BE2C (cell line): ENCODE measurements at regions not wholly inside any gene's neighbourhood (a gene's known extent, or its start where the extent isn't known, plus 50 kb on each side); places are given as distances from the start of the nearest gene placed in this dataset.

ENCODE experiments used
- DNase-seq: peaks from one replicate; pipeline ENCODE4 v3.0.0-alpha.2; 2020
- H3K27me3 ChIP-seq: fragments of 250-450 bp; sonication (Bioruptor Pico); 2 replicates; pipeline ENCODE4 v1.5.1; 2020; ENCODE audit warnings: mild to moderate bottlenecking
- H3K36me3 ChIP-seq: fragments of 250-450 bp; sonication (Bioruptor Pico); 2 replicates; pipeline ENCODE4 v1.5.1; 2020; ENCODE audit warnings: mild to moderate bottlenecking
- H3K4me1 ChIP-seq: fragments of 250-450 bp; sonication (Bioruptor Pico); 2 replicates; pipeline ENCODE4 v1.5.1; 2020
- H3K4me3 ChIP-seq: 2 replicates; pipeline ENCODE4 v1.5.1; 2011; ENCODE audit warnings: low read depth, low read length
- H3K9me3 ChIP-seq: fragments of 250-450 bp; sonication (Bioruptor Pico); 2 replicates; pipeline ENCODE4 v1.5.1; 2020
- TF ChIP-seq, protein P1 (sequence below): IDR thresholded peaks from 2 replicates; pipeline ENCODE4 v1.5.1; 2012; ENCODE audit warnings: mild to moderate bottlenecking, low read depth, low read length

DNA sequence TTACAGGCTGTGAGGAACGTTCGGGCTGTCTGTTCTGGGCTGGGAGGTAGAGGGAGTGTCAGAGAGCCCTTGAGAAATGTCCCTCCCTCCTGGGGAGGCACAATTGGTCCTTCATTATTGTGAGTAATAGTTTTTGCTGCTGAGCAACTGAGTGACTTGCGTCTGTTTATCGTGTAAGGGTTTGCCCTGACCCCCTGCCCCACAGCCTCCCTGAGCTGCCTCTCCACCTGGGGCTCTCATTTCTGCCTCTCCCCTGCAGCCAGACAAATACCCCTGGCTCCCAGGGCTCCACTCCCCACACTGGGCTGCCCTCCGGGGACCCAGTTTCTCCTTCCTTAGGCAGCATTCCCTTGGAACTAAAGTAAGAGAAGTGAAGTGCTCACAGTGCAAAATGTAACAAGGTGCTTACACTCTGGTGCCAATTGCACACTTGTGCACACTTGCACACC, 174.9 kb upstream of the MVB12B start:
- TF ChIP-seq, protein P1, sequence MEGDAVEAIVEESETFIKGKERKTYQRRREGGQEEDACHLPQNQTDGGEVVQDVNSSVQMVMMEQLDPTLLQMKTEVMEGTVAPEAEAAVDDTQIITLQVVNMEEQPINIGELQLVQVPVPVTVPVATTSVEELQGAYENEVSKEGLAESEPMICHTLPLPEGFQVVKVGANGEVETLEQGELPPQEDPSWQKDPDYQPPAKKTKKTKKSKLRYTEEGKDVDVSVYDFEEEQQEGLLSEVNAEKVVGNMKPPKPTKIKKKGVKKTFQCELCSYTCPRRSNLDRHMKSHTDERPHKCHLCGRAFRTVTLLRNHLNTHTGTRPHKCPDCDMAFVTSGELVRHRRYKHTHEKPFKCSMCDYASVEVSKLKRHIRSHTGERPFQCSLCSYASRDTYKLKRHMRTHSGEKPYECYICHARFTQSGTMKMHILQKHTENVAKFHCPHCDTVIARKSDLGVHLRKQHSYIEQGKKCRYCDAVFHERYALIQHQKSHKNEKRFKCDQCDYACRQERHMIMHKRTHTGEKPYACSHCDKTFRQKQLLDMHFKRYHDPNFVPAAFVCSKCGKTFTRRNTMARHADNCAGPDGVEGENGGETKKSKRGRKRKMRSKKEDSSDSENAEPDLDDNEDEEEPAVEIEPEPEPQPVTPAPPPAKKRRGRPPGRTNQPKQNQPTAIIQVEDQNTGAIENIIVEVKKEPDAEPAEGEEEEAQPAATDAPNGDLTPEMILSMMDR: no peak
- Histone ChIP-seq H3K4me3 (peak overlapping the region; percentile 32), H3K4me1 (peaks cover 18% of the 10 kb centered on the region), H3K36me3 (no peaks in the 10 kb centered on the region), H3K9me3 (no peaks in the 10 kb centered on the region), H3K27me3 (no peaks in the 10 kb centered on the region)
- DNase-seq: no peak

GRCh38 chr9:126152622-126153362, 173.8 kb upstream of the MVB12B start:
- H3K4me3 ChIP-seq: no peak overlapping the region
- H3K9me3 ChIP-seq: no peaks in the 10 kb centered on the region
- no peak for DNase-seq
- TF ChIP-seq, protein P1: no peak
- no peaks in the 10 kb centered on the region for H3K36me3 ChIP-seq
- H3K27me3 ChIP-seq: no peaks in the 10 kb centered on the region
- H3K4me1 ChIP-seq: peaks cover 18% of the 10 kb centered on the region

DNA sequence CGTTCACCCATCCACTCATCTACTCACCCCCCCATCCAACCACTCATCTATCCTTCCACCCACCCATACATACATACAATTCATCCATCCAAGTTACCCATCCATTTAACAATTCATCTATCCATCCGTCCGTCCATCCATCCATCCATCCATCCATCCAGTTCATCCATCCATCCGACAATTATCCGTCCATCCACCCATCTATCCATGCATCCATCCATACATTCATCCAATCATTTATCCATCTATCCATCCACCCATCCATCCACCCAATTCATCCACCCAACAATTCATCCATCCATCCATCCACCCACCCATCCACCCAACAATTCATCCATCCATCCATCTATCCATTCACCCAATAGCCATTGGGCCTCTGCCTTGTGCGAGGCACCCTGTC, 173.2 kb upstream of the MVB12B start:
- Histone ChIP-seq H3K36me3 (no peaks in the 10 kb centered on the region), H3K27me3 (no peaks in the 10 kb centered on the region), H3K9me3 (no peaks in the 10 kb centered on the region), H3K4me3 (no peak overlapping the region), H3K4me1 (peaks cover 18% of the 10 kb centered on the region)
- TF ChIP-seq, protein P1: no peak
- no peak for DNase-seq

DNA sequence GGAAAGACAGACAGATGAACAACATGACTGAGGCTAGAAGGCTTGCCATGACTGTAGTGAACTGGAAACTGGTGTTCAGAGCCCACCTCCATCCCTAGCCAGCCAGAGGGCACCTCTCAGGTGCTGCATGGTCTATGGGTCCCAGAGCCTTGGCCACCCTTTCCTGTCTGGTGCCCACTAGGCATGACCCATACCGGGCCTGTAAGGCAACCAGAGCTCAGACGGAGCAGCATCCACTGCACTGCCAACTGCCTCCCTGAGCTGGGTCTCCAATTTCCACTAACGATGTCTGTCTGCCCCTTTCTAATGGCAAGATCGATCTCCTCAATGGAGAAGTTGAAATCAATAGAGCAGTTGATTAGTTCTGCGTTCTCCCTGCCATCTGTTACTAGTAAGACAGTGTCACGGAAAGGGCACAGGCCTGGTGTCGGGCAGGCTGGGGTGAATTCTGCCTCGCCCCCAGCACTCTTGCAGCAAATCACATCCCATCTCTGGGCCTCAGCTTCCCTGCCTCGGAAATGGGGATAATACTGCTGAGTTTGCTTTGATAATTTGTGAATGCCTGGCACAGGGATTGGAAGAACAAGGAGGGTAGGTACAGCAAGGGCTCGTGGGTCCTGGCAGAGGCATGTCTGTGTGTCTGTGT, 172.3 kb upstream of the MVB12B start:
- Histone ChIP-seq H3K4me1 (peaks cover 18% of the 10 kb centered on the region), H3K9me3 (no peaks in the 10 kb centered on the region), H3K27me3 (no peaks in the 10 kb centered on the region), H3K36me3 (no peaks in the 10 kb centered on the region), H3K4me3 (no peak overlapping the region)
- no peak for DNase-seq
- TF ChIP-seq, protein P1: no peak

DNA sequence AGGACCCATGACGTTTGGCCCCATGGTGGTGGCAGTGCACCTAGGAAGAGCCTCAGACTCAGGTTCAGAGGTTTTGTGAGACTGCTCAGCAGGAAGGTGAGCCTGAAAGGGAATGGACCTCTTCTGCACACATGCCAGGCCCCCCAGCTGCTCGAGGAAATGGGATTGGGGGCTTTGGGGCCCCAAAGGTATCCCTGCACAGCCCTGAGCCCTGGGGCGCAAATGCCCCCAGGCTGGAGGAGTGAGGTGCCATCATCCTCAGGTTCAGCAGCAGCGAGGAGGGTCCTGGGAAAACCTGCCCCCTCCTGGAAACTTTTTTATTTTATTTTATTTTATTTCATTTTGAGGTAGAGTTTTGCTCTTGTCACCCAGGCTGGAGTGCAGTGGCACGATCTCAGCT, 171.8 kb upstream of the MVB12B start:
- no peaks in the 10 kb centered on the region for H3K27me3 ChIP-seq
- no peaks in the 10 kb centered on the region for H3K9me3 ChIP-seq
- H3K36me3 ChIP-seq: no peaks in the 10 kb centered on the region
- DNase-seq: no peak
- peaks cover 18% of the 10 kb centered on the region for H3K4me1 ChIP-seq
- TF ChIP-seq, protein P1: no peak
- no peak overlapping the region for H3K4me3 ChIP-seq
